HG03378 (cell line): ENCODE measurements at regions not wholly inside any gene's neighbourhood (a gene's known extent, or its start where the extent isn't known, plus 50 kb on each side); places are given as distances from the start of the nearest gene placed in this dataset.

Experiments
- ATAC-seq: cut with Tn5 transposase; IDR thresholded peaks from one replicate; pipeline ENCODE4 v1.9.1; 2021; ENCODE audit warnings: mild to moderate bottlenecking, moderate library complexity; ENCODE audit not compliant: unreplicated experiment

DNA sequence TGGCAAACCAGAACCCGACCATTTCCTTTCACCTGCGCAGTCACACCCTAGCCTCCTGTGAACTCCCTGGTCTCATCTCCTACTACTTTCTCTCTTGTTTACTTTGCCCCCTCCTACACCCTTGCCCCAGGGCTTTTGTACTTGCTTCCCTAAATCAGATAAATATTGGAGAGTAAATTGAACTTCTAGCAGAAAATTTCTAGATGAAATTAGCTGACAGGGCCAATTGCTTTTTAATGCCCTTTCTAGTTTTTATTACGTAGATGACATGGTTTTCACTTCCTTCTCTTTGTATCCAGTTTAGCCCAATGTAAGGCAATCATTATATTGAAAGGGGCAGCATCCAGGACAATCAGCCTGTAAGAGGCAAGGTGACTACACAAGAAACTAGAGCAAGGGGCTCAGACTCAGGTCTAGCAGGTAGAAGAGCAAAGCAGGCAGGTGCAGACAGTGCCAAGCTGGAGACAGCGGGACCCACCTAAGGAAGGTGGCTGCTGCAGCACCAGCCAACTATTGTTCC, 56.2 kb upstream of the TOPAZ1 start:
- no peak for ATAC-seq

GRCh38 chr3:44186111-44186672, 55.5 kb upstream of the TOPAZ1 start:
- ATAC-seq, result no peak

DNA sequence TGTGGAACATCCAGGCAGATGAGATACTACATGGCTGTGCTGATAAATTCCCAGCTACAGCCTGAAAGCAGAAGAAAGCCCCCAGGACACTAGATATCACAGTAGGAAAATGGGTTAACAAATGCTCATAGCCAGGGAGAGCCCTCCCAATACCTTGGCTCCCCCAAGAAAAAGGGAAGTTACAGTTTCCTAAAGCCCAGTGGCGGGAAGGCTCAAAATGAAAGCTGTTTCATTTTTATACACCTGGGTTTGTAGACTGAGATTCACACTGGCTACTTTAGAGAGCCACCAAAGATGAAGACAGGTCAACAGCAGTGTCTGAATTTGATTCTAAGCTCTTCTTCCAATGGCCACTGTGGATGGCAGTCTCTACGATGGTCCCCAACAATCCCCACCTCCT, 55.0 kb upstream of the TOPAZ1 start:
- ATAC-seq, result no peak
